GM18870 (cell line): ENCODE measurements at regions not wholly inside any gene's neighbourhood (a gene's known extent, or its start where the extent isn't known, plus 50 kb on each side); places are given as distances from the start of the nearest gene placed in this dataset.
"Not testable (repeated sequence)": the region's sequence is repeated elsewhere in the genome, so short reads cannot be mapped to it uniquely, and the experiment has no call there.

Source experiments
- ATAC-seq: cut with Tn5 transposase; IDR thresholded peaks from one replicate; pipeline ENCODE4 v1.9.1; 2021; ENCODE audit warnings: moderate library complexity; ENCODE audit not compliant: unreplicated experiment

DNA sequence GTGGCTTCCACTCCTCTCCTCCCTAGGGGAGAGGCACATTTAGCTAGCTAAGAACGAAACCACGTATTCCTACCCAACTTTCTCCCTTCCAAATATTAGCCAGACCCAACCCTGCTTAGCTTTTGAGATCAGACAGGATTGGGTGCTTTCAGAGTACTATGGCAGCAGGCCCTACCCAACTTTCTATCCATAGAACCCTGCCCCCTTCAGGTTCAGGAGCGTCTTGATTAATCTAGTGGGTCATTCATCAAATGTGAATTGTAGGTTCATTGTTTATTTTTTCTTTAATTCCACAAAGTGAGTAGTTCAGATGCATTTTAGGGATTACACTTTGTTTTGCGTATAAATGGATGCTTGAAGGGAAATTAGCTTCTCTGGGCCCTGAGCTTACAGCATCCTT, 188.3 kb downstream of the MIB1 start:
- ATAC-seq = no peak

GRCh38 chr18:21930177-21930576, 189.6 kb downstream of the MIB1 start:
- ATAC-seq = no peak

- ATAC-seq = no peak
Observed at GRCh38 chr18:21933931-21934765, 193.6 kb downstream of the MIB1 start.

DNA sequence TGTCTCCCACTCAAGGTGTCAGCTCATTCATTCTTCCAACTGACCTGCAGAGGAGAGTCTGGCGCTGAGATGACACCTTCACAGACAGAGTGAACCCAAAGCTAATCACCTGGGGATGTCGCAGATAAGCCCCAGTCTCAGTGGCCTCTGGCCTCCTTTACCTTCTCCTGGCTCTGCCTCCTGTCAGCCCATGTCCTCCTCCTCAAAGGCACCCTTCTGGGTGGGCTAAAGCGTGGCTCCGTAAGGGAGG, 194.1 kb downstream of the MIB1 start:
- ATAC-seq = no peak

DNA sequence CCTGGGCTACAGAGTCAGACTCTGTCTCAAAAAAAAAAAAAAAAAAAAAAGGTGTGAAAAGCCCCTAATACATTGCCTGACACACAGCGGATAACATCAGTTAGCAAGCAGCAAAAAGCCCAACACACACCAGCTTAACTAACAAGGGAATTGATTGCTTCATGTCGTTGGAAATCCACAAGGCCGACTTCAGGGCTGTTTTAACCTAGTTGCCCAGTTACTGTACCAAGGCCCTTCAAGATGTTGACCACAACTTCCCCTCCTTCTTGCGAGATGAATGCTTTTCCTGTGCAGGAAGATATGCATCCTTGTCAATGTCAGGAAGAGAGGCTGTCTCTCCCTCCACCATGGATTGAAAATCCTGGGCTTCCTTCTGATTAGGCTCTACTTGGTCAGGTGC, 202.9 kb downstream of the MIB1 start:
- no peak for ATAC-seq

DNA sequence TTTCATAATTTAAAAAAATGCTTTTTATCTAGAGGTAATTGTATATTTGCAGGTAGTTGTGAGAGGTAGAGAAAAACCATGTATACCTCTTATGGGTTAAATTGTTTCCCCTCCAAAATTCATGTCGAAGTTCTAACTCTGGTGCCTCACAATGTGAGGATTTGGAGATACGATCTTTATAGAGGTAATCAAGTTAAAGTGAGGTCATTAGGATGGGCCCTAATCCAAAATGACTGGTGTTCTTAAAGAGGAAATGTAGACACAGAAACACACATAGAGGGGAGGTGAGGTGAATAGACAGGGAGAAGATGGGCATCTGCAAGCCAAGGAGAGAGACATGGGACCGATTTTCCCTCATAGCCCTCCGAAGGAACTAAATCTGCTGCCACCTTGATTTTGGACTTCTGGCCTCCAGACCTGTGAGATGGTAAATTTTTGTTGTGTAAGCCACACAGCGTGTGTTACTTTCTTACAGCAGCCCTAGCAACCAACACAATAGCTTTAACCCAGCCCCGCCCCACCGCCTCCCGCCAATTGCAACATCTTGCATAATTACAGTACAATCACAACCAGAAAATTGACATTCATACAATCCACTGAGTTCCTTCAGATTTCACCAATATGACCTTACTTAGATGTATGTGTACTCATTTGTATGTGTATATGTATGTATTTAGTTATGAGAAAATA, 208.9 kb downstream of the MIB1 start:
- ATAC-seq = no peak

DNA sequence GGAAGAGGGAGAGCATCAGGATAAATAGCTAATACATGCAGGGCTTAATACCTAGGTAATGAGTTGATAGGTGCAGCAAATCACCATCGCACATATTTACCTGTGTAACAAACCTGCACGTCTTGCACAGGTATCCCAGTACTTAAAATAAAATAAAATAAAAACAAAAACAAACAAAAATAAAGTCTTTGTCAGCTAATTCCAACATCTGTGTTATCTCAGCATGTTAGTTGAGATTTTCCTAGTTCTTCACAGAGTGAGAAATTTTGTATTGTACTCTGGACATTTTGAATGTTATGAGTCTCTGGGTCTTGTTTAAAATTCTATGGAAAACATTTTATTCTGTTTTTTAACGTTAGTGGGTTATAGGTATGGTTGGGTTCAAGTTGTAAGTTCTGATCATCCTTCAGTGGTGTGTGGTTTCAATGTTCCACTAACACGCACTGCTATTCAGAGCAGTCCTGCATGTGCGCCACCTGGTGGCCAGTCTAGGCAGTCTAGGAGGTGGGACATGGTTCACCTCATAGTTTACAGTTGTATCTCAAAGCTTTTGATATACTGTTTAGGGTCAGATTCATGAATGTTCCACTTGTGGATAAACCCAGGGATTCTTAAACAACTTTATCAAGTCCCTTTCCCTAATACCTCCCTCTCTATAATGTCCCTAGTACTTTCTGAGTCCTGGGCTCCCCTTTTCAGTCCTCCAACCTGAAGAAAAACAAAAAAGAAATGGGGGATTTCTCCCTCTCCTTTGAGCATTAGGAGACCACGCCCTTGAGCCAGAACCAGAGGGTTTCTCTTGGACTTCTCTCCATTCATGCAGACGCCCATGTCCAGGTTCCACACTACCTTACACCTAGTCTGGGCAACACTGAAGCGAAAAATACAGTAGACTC, 213.4 kb upstream of the GATA6 start:
- peak; percentile 93 for ATAC-seq

DNA sequence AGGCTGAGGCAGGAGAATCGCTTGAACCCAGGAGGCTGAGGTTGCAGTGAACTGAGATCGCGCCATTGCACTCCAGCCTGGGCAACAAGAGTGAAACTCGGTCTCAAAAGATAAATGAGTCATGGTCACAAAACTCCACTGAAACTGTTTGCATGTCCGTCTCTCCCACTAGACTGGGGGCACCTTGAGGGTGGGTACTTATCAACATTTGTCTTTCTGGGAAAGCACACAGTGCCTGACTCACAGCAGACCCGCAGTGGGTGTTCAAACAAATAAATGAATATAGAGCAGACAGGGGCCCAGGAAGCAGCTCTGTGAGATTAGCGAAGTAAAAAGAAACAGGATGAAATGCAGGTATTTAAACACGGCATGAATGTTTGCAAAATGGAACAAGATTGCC, 211.1 kb upstream of the GATA6 start:
- no peak for ATAC-seq

GRCh38 chr18:21958707-21959450, 210.5 kb upstream of the GATA6 start:
- ATAC-seq = no peak

GRCh38 chr18:21960189-21960588, 209.2 kb upstream of the GATA6 start:
- ATAC-seq = no peak

DNA sequence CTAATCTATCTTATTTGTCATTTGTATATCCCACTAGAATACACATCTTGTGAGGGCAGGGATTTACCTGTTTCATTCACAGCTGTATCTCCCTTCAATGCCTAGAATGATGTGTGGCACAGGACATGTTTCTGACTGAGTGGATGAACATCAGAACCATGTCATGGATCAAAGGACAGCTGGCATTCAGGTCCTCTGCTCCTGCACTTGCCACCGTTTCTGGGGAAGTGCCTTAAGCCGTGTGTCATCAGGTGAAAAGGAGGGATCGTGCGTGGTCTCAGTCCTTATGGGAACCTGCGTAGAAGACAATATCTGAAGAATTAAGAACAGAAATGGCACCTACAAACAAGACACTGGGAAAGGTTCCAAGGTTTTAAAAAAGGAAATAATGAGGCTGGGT, 206.1 kb upstream of the GATA6 start:
- no peak for ATAC-seq

DNA sequence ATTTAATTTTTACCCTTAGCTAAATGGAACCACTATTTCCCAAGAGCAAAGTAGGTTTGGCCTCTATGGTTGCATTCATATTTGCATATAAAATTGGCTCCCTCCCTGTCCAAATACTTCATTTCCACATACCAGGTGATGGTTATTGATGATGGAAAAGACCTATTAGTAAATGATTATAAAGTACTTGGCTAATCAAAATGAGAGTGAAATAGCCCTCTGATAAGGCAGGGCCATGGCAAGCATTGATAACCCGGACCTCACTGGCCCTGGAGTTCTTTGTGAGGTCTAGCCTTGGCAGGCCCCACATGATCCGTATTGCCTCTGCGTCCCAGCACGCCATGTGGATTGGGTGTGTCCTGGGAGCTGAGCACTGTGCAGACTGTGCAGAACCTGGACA, 201.1 kb upstream of the GATA6 start:
- ATAC-seq = no peak

GRCh38 chr18:21972281-21972680, 197.1 kb upstream of the GATA6 start:
- no peak for ATAC-seq

DNA sequence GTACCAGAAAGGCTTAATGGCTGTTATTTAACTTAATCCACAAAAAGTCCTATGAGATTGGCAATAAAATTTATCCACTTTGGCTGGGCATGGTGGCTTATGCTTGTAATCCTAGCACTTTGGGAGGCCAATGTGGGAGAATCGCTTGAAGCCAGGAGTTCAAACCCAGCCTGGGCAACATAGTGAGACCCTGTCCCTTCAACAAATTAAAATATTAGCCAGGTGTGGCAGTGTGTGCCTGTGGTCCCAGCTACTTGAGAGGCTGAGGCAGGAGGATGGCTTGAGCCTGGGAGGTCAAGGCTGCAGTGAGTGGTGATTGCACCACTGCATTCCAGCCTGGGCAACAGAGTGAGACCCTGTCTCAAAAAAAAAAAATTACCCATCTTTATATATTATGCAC, 193.4 kb upstream of the GATA6 start:
- ATAC-seq = not testable (repeated sequence)

- ATAC-seq = no peak
Observed at GRCh38 chr18:21978546-21979170, 190.7 kb upstream of the GATA6 start.

GRCh38 chr18:21979171-21979560, 190.2 kb upstream of the GATA6 start:
- no peak for ATAC-seq

DNA sequence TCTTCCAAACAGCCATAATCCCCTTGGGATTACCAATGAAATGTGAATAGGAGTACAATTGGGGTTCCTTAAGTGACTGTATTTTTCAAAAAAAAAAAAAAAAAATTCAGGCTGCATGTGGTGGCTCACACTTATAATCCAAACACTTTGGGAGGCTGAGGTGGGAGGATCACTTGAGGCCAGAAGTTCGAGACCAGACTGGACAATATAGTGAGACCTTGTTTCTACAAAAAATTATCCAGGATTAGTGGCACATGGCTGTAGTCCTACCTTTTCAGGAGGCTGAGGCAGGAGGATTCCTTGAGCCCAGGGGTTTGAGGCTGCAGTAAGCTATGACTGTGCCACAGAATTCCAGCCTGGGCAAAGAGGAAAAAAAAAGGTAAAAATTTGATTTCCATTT, 189.6 kb upstream of the GATA6 start:
- ATAC-seq = no peak

DNA sequence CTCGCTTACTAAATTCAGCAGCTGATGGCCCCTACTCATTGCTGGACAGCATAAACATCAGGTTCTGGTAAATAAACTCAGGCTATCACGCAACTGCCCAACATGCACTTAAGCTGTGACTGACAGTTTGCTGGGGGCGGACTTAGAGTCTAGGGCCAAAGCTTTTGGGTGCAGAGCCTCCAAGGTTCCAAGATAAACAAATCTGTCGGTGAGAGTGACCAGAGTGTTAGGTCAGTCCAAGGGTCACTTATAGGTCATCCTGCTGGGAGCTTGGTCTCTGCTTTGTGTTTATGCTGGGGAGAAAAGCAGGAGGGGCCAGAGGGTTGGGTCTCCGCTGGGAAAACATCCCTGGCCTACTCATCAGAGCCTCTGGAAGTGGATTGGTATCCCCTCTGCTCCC, 188.6 kb upstream of the GATA6 start:
- ATAC-seq = no peak

GRCh38 chr18:21981489-21981888, 187.9 kb upstream of the GATA6 start:
- ATAC-seq = not testable (repeated sequence)

DNA sequence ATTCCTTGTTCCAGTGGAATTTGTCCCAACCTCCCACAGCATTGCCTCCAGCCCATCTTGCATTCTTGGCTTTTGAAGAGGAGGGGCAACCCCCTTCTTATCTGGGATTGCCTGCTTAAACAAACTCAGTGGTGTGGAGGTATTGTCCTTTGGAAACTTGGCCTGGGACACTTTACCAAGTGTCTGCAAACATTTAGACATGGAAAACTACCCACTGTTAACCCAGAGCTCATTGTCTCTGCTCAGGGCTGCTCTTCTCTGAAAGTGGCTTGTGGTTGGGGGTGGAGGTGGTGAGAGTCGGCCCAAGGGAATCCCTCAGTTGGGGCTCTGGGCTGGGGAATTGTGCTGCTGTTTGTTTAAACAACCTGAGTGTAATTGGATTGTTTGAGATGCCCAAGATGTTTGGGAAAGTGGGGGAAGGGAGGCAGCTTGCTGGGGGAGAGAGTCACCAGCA, 178.3 kb upstream of the GATA6 start:
- no peak for ATAC-seq

- no peak for ATAC-seq
Observed at GRCh38 chr18:21991886-21992285, 177.5 kb upstream of the GATA6 start.
